A549 (cell line): ENCODE measurements at regions not wholly inside any gene's neighbourhood (a gene's known extent, or its start where the extent isn't known, plus 50 kb on each side); places are given as distances from the start of the nearest gene placed in this dataset.

Source experiments
- EP300 ChIP-seq, 2 experiments: fragments of >200 bp; sonication (Bioruptor Twin); formaldehyde crosslinking; IDR thresholded peaks; 2 replicates in 1 of 2; 3 replicates in 1 of 2; pipeline ENCODE4 v1.6.1; 2016 to 2017
- MYC ChIP-seq: IDR thresholded peaks from 2 replicates; pipeline ENCODE4 v1.6.1; 2012; ENCODE audit warnings: mild to moderate bottlenecking, inconsistent platforms, low read length, improper control_type of control experiment, borderline replicate concordance
- TF ChIP-seq, protein P1 (sequence below): fragments of >200 bp; sonication (Bioruptor Twin); formaldehyde crosslinking; IDR thresholded peaks from 3 replicates; pipeline ENCODE4 v1.5.1; 2016

DNA sequence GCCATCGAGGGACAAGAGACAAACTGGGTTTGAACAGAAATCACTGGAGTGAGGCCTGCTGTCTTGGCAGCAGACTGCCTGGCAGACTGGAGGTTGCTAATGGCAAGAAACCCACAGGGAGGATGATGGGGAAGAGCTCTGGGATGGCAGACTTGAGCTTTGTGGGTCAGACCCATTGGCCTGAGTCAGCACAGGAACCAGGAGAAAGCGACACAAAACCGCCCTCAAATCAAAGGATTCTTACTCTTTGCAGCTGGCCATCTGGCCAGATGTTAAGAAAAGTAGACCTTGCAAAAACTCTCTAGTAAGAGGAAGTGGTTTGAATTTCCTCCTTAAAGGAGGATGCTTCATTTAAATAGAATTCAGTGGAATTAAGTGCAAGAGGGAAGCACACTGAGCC, 195.2 kb upstream of the JUN start:
- TF ChIP-seq EP300 (IDR thresholded peaks at IDR 0.05) (no peak), MYC (no peak)
- TF ChIP-seq, protein P1, sequence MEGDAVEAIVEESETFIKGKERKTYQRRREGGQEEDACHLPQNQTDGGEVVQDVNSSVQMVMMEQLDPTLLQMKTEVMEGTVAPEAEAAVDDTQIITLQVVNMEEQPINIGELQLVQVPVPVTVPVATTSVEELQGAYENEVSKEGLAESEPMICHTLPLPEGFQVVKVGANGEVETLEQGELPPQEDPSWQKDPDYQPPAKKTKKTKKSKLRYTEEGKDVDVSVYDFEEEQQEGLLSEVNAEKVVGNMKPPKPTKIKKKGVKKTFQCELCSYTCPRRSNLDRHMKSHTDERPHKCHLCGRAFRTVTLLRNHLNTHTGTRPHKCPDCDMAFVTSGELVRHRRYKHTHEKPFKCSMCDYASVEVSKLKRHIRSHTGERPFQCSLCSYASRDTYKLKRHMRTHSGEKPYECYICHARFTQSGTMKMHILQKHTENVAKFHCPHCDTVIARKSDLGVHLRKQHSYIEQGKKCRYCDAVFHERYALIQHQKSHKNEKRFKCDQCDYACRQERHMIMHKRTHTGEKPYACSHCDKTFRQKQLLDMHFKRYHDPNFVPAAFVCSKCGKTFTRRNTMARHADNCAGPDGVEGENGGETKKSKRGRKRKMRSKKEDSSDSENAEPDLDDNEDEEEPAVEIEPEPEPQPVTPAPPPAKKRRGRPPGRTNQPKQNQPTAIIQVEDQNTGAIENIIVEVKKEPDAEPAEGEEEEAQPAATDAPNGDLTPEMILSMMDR, result no peak
